ENCODE measurements at regions not wholly inside any gene's neighbourhood (a gene's known extent, or its start where the extent isn't known, plus 50 kb on each side); places are given as distances from the start of the nearest gene placed in this dataset.

- TF ChIP-seq CTCF (IDR thresholded peaks at IDR 0.05 in 4 of 5, conservative IDR thresholded peaks at IDR 0.05 in 1 of 5): no peak
- TF ChIP-seq POLR2A (IDR thresholded peaks at IDR 0.05): no peak
Measured at GRCh38 chr2:21328177-21328576, 204.4 kb downstream of the TDRD15 start.

All from gastrocnemius medialis (tissue), 4 donors.